PC-3 (cell line): ENCODE measurements at regions not wholly inside any gene's neighbourhood (a gene's known extent, or its start where the extent isn't known, plus 50 kb on each side); places are given as distances from the start of the nearest gene placed in this dataset.

Experiments
- EZH2 ChIP-seq: fragments of 300-600 bp; sonication (generic); IDR thresholded peaks from one replicate; pipeline ENCODE4 v1.6.1; 2017; ENCODE audit warnings: antibody characterized with exemption, mild to moderate bottlenecking, low read length; ENCODE audit not compliant: unreplicated experiment
- EZH2phosphoT487 ChIP-seq: fragments of 300-600 bp; sonication (generic); IDR thresholded peaks from 2 replicates; pipeline ENCODE4 v1.6.1; 2018; ENCODE audit warnings: mild to moderate bottlenecking, antibody characterized with exemption, low read length, borderline replicate concordance
- TF ChIP-seq, protein P1 (sequence below): fragments of 300-600 bp; sonication (generic); conservative IDR thresholded peaks from 2 replicates; pipeline ENCODE4 v1.5.1; 2017; ENCODE audit warnings: antibody characterized with exemption, low read depth, mild to moderate bottlenecking, low read length

DNA sequence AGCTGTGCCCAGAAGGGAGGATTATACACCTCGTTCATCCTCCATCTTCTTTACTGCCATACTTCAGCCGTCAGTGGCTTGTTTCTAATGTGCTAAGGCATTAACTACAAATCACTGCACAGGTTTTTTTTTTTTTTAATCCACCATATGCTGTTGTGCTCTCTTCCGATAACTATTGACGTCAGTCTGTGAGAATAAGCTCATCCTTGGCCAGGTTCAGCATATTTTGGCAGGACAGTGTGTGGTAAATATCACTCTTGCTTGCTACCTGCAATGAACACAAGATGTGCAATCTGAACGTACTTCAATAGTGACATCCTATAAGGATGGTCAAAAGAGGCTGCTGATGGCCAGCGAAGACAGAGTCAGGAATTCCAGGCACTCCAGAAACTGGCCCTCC, 2030.7 kb upstream of the PCDH20 start:
- TF ChIP-seq, protein P1, sequence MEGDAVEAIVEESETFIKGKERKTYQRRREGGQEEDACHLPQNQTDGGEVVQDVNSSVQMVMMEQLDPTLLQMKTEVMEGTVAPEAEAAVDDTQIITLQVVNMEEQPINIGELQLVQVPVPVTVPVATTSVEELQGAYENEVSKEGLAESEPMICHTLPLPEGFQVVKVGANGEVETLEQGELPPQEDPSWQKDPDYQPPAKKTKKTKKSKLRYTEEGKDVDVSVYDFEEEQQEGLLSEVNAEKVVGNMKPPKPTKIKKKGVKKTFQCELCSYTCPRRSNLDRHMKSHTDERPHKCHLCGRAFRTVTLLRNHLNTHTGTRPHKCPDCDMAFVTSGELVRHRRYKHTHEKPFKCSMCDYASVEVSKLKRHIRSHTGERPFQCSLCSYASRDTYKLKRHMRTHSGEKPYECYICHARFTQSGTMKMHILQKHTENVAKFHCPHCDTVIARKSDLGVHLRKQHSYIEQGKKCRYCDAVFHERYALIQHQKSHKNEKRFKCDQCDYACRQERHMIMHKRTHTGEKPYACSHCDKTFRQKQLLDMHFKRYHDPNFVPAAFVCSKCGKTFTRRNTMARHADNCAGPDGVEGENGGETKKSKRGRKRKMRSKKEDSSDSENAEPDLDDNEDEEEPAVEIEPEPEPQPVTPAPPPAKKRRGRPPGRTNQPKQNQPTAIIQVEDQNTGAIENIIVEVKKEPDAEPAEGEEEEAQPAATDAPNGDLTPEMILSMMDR: no peak
- TF ChIP-seq EZH2 (no peak), EZH2phosphoT487 (no peak)
